HK-2 (cell line): ENCODE measurements at regions not wholly inside any gene's neighbourhood (a gene's known extent, or its start where the extent isn't known, plus 50 kb on each side); places are given as distances from the start of the nearest gene placed in this dataset.

Experiments
- DNase-seq: peaks from one replicate; pipeline ENCODE4 v3.0.0-alpha.2; 2018; ENCODE audit not compliant: unreplicated experiment

DNA sequence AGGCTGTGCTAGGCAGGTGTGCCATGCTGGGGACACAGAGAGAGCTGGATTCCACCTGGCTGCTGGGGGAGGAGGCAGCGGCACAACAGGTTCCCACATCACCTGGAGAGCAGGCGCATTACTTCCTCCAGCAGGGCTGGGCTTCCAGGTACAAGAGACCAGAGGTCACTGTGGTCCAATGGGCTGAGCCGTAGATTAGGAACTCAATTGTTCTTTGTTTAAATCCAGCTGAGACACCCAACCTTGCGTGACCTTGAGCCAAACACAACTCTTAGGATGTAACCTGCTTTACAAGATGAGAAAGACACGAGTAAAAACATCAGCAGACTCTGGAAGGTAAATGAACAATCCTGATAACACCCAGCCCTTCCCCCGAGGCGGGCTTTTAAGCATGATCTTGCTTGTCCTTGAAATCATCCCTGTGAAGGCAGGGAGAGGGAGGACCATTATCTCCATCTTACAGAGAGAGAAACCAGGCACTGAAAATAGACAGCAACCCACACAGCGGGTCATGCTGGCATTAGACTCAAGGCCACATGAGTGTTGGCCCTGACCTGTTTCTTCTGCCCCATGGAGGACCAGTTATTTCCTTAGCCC is 216.5 kb upstream of the RREB1 start:
- no peak for DNase-seq

- DNase-seq = no peak
These were observed 215.8 kb upstream of the RREB1 start for GRCh38 chr6:6891949-6892461.

DNA sequence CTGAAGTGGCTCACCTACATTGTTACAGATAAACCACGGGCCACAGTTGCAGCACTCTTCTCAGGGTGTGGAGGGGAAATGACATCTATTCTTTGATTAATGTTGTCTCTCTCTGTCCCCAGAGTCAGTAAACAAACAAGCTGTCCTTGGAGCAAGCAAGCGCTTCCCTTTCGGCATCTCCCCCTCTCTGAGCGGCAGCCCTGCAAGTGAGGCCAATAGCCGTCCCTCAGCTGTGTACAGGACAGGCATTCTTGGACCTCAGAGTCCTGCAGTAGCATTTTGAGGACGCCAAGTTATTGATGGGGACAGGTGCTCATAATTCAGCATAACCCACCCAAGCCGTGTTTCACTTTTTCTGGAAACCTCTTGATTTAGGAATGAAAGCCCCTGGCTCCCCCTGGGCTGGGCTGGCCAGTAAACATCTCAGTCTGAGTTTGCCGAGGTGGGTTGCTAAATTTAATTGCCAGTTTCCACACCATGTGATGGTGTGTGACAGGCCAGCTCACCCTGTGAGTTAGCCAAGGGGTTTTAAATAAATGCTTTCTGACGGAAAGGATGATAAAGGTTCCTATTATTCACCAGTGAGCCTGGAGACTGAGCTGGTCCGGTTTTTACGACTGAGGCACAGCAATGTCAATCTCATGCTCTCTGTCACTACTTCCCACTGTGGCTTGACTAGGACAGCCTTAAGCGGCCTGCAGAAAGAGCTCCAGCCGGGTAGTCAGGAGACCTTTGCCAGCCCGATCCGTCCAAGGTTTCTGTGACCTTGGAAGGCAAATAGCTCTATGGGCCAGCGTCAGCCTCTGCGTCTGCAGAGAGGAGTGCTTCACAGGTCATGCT is 214.8 kb upstream of the RREB1 start:
- DNase-seq = no peak

GRCh38 chr6:6893701-6894100 is 214.1 kb upstream of the RREB1 start:
- DNase-seq = peak; percentile 7

DNA sequence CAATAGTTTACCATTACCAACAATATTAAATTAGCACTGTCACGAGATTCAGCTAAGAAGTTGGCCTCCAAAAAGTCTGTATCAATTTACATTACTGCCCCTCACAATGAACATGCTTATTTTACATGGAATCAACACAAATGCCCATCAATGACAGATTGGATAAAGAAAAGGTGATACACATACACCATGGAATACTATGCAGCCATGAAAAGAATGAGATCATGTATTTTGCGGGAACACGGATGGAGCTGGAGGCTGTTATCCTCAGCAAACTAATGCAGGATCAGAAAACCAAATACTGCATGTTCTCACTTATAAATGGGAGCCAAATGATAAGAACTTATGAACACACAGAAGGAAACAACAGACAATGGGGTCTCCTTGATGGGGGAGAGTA is 211.8 kb upstream of the RREB1 start:
- no peak for DNase-seq

GRCh38 chr6:6897140-6897539 is 210.6 kb upstream of the RREB1 start:
- DNase-seq = no peak

DNA sequence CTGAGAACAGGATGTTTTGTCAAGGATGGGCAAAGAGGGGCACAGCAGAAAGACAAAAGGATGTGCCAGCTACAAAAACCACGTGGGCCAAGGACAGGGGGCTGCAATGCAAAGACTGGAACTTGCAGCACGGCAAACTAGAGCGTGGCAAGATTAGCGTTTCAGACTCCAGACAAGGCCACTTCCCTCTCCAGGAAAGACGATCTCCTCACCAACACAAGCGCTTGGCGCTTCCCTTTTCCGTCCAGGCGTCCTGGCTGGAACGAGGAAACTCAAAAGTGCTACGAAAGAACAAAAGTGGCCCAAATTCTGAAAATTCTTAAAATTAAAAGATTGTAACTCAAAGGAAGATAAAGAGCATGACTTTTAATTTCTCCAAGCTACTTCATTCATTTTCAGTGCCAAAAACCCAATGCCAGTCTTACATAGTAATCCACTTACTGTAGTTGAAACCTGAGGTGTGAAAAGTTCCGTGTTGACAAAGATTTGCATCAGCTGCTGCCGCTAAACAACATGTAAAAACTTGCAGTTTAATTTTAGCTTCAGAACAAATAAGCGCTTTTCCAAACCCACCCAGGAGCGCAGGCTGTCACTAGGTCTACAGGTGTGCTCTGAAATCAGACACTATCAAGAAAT is 207.1 kb upstream of the RREB1 start:
- DNase-seq = no peak

GRCh38 chr6:6901205-6901719 is 206.5 kb upstream of the RREB1 start:
- no peak for DNase-seq

GRCh38 chr6:6901945-6902344 is 205.8 kb upstream of the RREB1 start:
- DNase-seq = no peak

DNA sequence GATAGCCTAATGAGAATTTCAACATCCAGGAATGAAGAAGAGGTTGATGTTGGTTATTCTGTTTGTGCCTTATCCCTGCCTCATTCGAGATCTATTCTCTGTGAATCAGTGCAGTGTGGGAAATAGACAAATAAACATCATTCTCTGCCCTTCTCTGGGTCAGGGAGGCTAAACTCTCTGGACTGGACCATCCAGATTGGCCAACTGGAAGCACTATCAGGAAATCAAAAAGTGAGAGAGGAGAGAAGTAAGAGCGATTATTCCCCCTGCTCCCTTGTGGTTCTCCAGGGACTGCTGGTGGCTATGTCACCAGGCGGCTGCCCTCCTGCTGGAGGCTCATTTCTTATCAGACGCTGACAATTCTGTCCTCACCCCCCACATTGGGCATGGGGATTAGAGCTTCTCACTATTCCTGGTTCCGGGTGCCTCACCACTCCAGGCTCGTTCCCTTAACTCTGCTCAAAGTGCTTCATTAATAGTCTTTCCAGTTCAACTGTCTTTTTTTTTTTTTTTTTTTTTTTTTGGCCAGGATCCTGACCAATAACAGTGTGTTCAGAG is 201.7 kb upstream of the RREB1 start:
- no peak for DNase-seq

DNA sequence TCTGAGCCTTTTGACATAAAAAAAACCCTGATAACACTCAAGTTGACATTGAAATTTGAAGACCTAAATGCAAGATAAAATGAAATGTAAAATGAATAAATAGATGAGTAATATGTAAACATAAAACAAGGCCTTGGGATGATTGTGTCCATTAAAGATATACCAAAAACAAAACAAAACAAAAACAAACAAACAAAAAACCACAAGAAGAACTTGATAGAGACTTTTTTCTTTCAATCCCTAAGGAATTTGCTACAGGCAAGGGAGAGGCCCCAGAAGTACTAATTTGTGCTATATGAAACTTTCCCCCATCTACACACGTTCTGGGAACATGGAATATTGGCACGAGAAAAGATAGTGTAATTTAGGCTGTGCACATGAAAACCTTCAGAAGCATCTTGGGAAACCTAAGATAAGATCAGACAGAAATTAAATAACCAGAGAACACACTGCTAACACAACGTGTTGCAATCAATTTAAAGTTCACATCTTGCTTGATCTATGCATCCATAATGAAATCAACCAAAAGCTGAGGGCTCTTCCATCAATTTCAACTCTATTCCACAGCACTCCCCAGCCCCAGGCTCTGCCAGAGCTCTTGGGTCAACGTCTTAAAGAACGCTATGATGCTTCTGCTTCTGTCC is 201.1 kb upstream of the RREB1 start:
- DNase-seq = no peak

GRCh38 chr6:6907286-6907685 is 200.5 kb upstream of the RREB1 start:
- no peak for DNase-seq

GRCh38 chr6:6908121-6908520 is 199.6 kb upstream of the RREB1 start:
- no peak for DNase-seq

- no peak for DNase-seq
These were observed 198.7 kb upstream of the RREB1 start for GRCh38 chr6:6909111-6909510.

DNA sequence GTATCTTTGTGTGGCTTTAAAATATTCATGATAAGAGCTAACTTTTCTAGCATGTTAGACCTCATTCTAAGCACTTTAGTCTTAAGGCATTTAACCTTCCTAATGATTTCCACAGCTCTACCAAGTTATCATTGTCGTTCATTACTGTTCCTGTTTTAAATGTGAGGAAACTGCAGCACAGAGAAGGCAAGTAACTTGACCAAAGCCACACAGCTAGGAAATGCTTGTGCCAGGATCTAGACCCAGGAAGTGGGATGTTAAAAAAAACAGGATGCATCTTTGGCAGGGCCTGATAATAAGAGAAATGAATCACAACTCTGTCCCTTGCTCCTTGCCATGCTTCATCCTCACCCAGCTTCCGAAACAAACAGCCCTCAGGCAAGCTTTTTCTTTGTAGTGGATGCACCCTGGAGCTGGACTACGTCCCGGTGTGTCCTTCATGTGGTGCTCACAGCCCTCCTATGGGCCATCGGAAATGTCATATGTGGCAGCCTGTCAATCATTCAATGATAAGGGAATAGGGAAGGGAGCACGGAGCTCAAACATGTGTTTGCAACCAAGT is 196.9 kb upstream of the RREB1 start:
- no peak for DNase-seq

DNA sequence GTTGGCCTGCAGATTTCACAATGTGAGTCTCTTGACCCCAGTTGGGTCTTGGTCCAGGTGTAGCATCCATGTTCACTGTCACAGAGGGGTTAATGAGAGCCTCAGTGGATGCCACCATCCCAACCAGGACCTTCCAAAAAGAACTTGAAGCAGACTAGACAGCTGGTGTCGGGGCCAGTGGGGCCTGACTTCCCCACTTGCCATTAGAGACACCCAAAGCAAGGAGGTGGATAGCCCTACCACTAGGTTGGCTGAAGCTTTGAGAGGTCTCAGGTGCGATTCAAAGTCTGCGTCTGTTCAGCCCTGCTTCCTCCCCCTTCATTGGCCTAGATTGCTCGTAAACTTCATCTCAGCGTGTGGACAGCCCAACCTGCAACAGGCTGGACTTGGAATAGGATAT is 196.4 kb upstream of the RREB1 start:
- no peak for DNase-seq

DNA sequence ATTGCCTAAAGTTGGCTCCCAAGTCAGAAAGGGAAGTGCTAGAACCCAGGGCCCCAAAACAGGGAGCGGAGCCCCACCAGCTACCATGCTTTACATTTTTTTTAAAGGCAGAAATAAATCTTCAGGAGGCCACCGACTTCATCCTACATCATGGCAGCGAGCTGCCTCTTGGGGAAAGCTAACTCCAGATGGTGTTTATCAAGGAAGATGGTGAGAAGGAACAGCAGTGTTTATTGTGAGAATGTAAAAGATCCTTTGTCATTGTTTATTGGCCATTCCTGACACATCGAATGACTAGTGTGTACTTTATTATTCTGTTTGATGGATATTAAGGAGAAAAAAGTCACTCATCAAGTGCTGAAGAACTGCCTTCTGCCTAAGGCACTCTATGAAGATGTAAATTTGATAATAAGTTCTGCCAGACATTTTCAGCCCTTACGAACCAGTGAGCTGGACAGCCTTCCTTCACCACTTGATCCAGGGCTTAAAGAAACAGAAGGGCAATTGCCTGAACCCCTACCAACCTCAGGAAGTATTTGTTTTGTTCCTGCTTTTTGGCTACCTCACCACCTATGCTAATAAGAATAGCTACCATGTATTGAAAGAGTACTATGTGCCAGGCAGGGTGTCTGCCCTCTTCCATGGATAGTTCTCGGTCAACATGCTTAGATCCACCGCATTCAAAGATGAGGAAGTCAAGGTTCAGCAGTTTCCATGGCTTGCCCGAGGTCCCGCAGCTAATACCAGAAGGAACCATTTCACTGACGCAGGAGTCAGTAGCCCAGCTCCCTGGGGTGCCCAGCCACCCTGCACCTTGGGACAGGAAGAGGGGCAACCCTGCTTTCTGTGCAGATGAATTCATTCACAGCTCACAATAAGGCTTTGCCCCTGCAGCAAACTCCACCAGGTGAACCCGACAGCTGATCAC is 194.7 kb upstream of the RREB1 start:
- no peak for DNase-seq

DNA sequence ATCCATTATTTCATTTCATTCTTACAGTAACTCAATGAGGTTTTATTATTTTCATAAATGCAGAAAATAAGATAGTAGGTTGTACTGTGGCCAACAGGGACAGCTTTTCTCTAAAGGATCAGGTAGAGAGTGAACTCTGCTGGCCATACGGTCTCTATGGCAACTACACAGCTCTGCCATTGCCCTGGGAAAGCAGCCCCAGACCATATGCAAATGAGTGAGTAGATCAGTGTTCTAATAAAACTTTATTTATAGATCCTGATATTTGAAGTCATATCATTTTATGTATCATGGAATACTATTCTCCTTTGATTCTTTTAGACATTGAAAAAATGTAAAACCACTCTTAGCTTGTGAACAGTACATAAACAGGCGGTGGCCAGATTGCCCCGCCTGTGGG is 192.5 kb upstream of the RREB1 start:
- DNase-seq = no peak

DNA sequence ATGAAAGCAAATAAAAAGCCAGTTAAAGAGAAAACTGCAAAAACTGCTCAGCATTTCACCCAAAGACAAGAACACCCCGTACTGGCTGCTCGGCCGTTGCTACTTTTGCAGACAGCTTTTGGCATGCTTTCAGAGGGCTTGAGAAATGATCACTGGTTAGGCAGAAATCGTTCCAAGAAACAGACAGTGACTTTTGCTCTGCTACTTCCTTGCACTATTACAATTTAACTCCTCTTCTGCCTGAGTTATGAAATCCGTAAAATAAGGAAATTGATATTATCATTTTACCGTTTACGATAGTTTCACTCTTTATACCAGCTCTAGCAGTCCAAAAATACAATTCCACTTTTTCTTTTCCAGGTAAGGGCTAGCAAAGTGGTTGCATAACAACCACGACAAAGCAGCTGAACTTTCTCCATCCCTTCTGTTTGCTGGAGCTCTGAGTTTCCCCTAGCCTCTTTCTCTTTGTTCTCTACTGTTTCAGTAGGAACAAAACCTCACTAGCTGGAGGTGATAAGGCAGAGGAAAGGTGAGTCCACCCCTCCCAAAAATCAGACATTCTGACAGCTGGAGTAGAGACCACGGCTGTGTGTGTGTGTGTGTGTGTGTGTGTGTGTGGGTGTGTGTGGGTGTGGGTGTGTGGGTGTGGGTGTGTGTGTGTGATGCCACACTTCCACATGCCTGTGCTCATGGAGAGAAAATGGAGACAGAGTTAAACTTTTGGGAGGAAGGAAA is 191.8 kb upstream of the RREB1 start:
- no peak for DNase-seq

GRCh38 chr6:6916598-6916997 is 191.2 kb upstream of the RREB1 start:
- no peak for DNase-seq
